ENCODE measurements at regions not wholly inside any gene's neighbourhood (a gene's known extent, or its start where the extent isn't known, plus 50 kb on each side); places are given as distances from the start of the nearest gene placed in this dataset.

DNA sequence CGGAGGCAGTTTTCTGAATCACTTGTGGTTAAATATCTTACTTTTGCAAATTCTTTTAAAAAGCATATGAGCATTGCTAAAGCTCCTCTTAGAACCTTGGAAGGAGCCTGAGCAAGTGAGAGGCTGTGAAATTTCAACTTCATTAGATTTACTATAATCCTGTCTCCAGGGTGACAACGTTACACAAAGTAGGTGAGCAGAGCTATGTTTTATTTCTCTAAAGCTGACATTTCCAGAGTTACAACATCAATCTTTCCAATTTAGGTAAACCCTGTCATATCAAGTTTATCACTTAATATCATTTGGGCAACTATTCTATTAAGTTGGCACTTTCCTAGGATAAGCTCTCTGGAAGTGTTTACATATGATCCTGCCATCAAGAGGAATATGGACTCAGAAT lies 544.9 kb upstream of the CBLB start:
- TF ChIP-seq, protein P1, sequence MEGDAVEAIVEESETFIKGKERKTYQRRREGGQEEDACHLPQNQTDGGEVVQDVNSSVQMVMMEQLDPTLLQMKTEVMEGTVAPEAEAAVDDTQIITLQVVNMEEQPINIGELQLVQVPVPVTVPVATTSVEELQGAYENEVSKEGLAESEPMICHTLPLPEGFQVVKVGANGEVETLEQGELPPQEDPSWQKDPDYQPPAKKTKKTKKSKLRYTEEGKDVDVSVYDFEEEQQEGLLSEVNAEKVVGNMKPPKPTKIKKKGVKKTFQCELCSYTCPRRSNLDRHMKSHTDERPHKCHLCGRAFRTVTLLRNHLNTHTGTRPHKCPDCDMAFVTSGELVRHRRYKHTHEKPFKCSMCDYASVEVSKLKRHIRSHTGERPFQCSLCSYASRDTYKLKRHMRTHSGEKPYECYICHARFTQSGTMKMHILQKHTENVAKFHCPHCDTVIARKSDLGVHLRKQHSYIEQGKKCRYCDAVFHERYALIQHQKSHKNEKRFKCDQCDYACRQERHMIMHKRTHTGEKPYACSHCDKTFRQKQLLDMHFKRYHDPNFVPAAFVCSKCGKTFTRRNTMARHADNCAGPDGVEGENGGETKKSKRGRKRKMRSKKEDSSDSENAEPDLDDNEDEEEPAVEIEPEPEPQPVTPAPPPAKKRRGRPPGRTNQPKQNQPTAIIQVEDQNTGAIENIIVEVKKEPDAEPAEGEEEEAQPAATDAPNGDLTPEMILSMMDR (IDR thresholded peaks at IDR 0.05; ENCODE audit: poor library complexity) = no peak
- TF ChIP-seq EZH2phosphoT487 (IDR thresholded peaks at IDR 0.05; ENCODE audit: low read depth, severe bottlenecking, unreplicated experiment) = no peak
